ENCODE measurements at regions not wholly inside any gene's neighbourhood (a gene's known extent, or its start where the extent isn't known, plus 50 kb on each side); places are given as distances from the start of the nearest gene placed in this dataset.

DNA sequence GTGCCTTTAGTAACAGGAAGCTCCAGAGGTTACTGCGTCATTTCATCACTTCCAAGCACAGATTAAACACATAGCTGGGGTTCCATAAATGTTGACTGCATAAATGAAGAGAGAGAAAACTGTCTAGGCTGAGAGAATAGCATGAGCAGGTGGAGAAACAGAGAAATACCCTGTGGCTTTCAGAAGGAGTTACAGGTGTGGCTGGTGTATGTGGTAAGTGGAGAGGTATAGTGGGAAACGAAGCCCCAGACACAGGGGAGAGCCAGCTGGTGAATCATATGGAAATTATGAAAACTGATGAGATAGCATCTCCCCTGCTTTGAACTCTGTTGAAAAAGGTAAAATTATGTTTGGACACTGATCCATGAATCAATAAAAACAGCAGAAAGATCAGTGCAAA is 807.4 kb upstream of the POU3F3 start:
- TF ChIP-seq, protein P1, sequence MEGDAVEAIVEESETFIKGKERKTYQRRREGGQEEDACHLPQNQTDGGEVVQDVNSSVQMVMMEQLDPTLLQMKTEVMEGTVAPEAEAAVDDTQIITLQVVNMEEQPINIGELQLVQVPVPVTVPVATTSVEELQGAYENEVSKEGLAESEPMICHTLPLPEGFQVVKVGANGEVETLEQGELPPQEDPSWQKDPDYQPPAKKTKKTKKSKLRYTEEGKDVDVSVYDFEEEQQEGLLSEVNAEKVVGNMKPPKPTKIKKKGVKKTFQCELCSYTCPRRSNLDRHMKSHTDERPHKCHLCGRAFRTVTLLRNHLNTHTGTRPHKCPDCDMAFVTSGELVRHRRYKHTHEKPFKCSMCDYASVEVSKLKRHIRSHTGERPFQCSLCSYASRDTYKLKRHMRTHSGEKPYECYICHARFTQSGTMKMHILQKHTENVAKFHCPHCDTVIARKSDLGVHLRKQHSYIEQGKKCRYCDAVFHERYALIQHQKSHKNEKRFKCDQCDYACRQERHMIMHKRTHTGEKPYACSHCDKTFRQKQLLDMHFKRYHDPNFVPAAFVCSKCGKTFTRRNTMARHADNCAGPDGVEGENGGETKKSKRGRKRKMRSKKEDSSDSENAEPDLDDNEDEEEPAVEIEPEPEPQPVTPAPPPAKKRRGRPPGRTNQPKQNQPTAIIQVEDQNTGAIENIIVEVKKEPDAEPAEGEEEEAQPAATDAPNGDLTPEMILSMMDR (IDR thresholded peaks at IDR 0.05): no peak
- Histone ChIP-seq H3K27ac (no peak overlapping the region), H3K4me3 (ENCODE audit: low read depth in 1 of 2, low read length in 1 of 2) (no peak overlapping the region), H3K36me3 (no peaks in the 10 kb centered on the region), H3K27me3 (no peaks in the 10 kb centered on the region), H3K9me3 (no peaks in the 10 kb centered on the region), H3K4me1 (ENCODE audit: control insufficient read depth in 1 of 2, insufficient read depth in 1 of 2, low read depth in 1 of 2, low read length in 1 of 2) (no peaks in the 10 kb centered on the region)

DNA sequence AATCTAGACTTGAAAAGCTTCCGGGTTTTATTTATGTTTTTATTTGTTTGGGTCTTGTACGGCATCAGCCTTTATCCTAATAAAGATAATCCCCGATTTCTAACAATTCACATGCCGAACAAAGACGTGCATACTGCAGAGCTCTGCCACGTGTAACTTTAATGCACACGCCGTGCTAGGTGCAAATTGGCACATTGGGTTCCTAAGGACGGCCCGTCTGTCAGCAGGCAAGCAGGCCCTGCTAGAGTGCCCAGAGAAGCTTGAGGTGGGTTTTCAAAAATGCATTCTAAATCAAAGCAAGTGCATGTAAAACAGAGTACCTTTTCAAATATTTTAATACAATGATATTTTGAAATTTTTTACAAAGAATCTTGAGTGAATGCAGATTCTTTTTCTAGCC is 806.4 kb upstream of the POU3F3 start:
- Histone ChIP-seq H3K27me3 (no peaks in the 10 kb centered on the region), H3K4me3 (ENCODE audit: low read depth in 1 of 2, low read length in 1 of 2) (no peak overlapping the region), H3K9me3 (no peaks in the 10 kb centered on the region), H3K4me1 (ENCODE audit: control insufficient read depth in 1 of 2, insufficient read depth in 1 of 2, low read depth in 1 of 2, low read length in 1 of 2) (no peaks in the 10 kb centered on the region), H3K36me3 (no peaks in the 10 kb centered on the region), H3K27ac (no peak overlapping the region)
- TF ChIP-seq, protein P1 (IDR thresholded peaks at IDR 0.05): no peak

DNA sequence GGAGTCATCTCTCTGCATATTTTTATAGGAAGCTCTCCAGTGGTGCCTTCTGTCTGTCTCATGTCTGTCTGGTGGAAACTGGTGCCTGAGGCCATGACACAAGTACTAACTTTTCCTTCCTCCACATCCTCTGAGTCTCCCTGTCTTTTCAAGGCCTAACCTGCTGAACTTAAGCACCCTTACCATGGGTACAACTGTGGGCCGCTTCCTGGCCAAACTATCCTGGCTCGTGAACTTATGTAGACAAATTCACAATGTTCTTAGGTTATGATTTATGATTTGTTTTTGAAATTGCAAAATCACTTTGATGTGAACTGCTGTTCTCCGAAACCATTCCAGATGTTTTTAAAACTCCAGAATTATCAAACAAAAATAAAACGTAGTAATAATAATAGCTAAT is 804.5 kb upstream of the POU3F3 start:
- Histone ChIP-seq H3K9me3 (no peaks in the 10 kb centered on the region), H3K27me3 (no peaks in the 10 kb centered on the region), H3K4me3 (ENCODE audit: low read depth in 1 of 2, low read length in 1 of 2) (no peak overlapping the region), H3K27ac (no peak overlapping the region), H3K4me1 (ENCODE audit: control insufficient read depth in 1 of 2, insufficient read depth in 1 of 2, low read depth in 1 of 2, low read length in 1 of 2) (no peaks in the 10 kb centered on the region), H3K36me3 (no peaks in the 10 kb centered on the region)
- TF ChIP-seq, protein P1 (IDR thresholded peaks at IDR 0.05): no peak

DNA sequence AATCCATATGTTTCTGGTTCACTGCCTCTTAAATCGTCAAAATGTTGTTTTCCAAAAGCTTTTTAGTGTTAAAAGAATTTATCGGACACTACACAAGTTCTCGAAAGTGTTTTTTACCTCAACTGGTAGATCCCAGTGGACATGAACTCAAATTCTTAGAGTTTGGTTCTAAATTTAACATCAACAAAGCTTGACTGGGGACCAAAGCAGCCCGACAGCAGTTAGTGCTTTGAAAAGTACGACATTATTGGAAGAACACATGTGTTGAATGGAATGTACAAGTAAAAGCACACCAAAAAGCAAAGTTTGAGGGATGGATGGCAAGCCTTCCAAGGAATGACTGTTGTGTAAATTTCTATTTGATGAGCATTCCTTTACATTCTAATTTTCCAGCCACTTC is 803.9 kb upstream of the POU3F3 start:
- Histone ChIP-seq H3K27ac (no peak overlapping the region), H3K4me3 (ENCODE audit: low read depth in 1 of 2, low read length in 1 of 2) (no peak overlapping the region), H3K4me1 (ENCODE audit: control insufficient read depth in 1 of 2, insufficient read depth in 1 of 2, low read depth in 1 of 2, low read length in 1 of 2) (no peaks in the 10 kb centered on the region), H3K27me3 (no peaks in the 10 kb centered on the region), H3K36me3 (no peaks in the 10 kb centered on the region), H3K9me3 (no peaks in the 10 kb centered on the region)
- TF ChIP-seq, protein P1 (IDR thresholded peaks at IDR 0.05): no peak

DNA sequence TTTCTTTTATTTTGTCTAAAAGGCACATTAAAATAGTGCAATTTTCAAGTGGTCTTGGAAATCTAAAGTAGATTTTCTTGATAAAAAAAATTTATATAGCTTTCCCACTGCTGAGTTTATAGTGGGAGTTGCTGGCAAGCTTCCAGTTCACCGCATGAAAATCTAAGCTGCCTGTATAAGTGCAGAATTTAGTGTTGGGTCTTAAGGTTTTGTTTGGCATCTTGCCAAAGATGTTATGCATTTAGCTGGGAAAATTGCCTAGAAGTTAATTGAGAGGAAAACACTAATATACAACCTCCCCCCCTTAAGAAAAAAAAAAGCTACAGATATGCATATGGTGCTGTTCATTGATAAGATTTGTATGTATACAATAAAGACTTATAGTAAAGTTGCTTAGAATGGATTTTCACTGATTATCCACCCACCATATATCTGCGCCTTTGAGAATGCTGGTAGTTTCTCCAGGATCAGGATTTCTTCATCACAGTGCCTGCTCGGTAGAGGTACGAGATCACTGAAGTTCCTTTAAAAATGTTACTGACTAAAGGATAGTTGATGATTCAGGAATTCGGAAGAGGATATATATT is 803.2 kb upstream of the POU3F3 start:
- H3K4me3 ChIP-seq (ENCODE audit: low read depth in 1 of 2, low read length in 1 of 2): no peak overlapping the region
- TF ChIP-seq, protein P1 (IDR thresholded peaks at IDR 0.05): no peak
- no peaks in the 10 kb centered on the region for H3K36me3 ChIP-seq
- H3K27me3 ChIP-seq: no peaks in the 10 kb centered on the region
- no peaks in the 10 kb centered on the region for H3K4me1 ChIP-seq (ENCODE audit: control insufficient read depth in 1 of 2, insufficient read depth in 1 of 2, low read depth in 1 of 2, low read length in 1 of 2)
- no peak overlapping the region for H3K27ac ChIP-seq
- H3K9me3 ChIP-seq: no peaks in the 10 kb centered on the region

DNA sequence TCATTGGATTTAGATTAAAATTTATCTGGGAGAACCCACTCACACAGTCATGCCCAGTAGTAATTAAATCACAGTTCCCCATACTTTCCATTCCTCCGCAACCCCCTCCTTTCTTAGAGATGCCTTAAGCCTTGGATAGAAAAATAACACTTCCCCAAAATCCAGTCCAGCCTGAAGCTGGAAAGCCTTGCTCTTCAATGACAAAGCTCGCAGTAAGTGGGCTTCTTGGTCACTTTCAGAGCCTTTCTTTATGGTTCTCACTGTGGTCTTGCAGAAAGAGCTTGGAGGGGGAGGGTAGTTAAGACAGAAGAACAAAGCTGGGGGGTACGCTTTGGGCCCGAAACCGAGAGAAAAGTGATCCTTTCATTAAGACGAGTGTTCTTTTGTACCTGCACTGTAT is 802.1 kb upstream of the POU3F3 start:
- Histone ChIP-seq H3K4me3 (ENCODE audit: low read depth in 1 of 2, low read length in 1 of 2) (no peak overlapping the region), H3K36me3 (no peaks in the 10 kb centered on the region), H3K27ac (no peak overlapping the region), H3K27me3 (no peaks in the 10 kb centered on the region), H3K4me1 (ENCODE audit: control insufficient read depth in 1 of 2, insufficient read depth in 1 of 2, low read depth in 1 of 2, low read length in 1 of 2) (no peaks in the 10 kb centered on the region), H3K9me3 (no peaks in the 10 kb centered on the region)
- TF ChIP-seq, protein P1 (IDR thresholded peaks at IDR 0.05): no peak

All from neutrophil (primary cell).